Hepatocyte (in vitro differentiated cells): ENCODE measurements at regions not wholly inside any gene's neighbourhood (a gene's known extent, or its start where the extent isn't known, plus 50 kb on each side); places are given as distances from the start of the nearest gene placed in this dataset.

Experiments
- EZH2 ChIP-seq: fragments of 200-600 bp; sonication (generic); IDR thresholded peaks from 2 replicates; pipeline ENCODE4 v1.6.1; 2016; ENCODE audit warnings: antibody characterized with exemption, mild to moderate bottlenecking, borderline replicate concordance
- TF ChIP-seq, protein P1 (sequence below): fragments of 200-600 bp; sonication (generic); IDR thresholded peaks from 2 replicates; pipeline ENCODE4 v1.5.1; 2016; ENCODE audit warnings: antibody characterized with exemption, mild to moderate bottlenecking; ENCODE audit not compliant: poor library complexity

DNA sequence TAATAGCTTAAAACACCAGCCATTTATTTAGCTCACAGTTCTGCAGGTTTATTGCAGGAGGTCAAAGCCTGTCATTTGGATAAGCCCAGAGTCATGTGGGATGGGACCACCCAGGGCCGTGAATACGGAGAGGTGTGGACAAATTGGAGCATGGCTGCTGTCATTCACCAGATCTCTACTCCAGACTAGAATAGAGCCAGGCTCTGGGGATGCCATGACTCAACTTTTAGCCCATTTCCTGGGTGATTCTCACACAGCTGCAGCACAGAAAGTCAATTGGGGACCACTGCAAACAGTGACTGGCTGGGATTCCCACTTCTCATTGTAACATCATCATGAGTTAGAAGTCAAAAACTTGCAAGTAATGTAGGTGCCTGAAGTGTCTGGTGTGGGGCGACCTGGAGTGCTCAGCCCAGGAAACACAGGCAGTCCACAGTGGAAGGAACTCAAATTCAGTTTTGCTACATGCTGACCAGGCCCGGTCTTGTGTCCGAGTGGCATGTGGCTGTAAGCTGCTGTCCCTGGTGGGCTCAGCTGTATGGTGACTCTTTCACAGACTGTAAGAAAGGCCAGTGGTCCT lies 174.3 kb downstream of the SCP2D1 start:
- TF ChIP-seq EZH2 = no peak
- TF ChIP-seq, protein P1, sequence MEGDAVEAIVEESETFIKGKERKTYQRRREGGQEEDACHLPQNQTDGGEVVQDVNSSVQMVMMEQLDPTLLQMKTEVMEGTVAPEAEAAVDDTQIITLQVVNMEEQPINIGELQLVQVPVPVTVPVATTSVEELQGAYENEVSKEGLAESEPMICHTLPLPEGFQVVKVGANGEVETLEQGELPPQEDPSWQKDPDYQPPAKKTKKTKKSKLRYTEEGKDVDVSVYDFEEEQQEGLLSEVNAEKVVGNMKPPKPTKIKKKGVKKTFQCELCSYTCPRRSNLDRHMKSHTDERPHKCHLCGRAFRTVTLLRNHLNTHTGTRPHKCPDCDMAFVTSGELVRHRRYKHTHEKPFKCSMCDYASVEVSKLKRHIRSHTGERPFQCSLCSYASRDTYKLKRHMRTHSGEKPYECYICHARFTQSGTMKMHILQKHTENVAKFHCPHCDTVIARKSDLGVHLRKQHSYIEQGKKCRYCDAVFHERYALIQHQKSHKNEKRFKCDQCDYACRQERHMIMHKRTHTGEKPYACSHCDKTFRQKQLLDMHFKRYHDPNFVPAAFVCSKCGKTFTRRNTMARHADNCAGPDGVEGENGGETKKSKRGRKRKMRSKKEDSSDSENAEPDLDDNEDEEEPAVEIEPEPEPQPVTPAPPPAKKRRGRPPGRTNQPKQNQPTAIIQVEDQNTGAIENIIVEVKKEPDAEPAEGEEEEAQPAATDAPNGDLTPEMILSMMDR = no peak
